ENCODE measurements at regions not wholly inside any gene's neighbourhood (a gene's known extent, or its start where the extent isn't known, plus 50 kb on each side); places are given as distances from the start of the nearest gene placed in this dataset.

- TF ChIP-seq CTCF (IDR thresholded peaks at IDR 0.05; ENCODE audit: insufficient read depth, low read length, poor library complexity, severe bottlenecking) = no peak
- no peak for TF ChIP-seq EZH2phosphoT487 (conservative IDR thresholded peaks at IDR 0.05; ENCODE audit: low read length)
Measured at GRCh38 chr2:128950758-128951157, 632.1 kb upstream of the HS6ST1 start.
